Ascending aorta (tissue), 2 donors: ENCODE measurements at regions not wholly inside any gene's neighbourhood (a gene's known extent, or its start where the extent isn't known, plus 50 kb on each side); places are given as distances from the start of the nearest gene placed in this dataset.
A peak's percentile ranks its signal among the peaks of the same experiment; 100 is the strongest.

ENCODE experiments used
- DNase-seq, 2 donors: peaks; one replicate each; pipeline ENCODE4 v3.0.0-alpha.2; 2019; ENCODE audit warnings: low spot score in 2 of 2
- H3K27ac ChIP-seq, 2 donors: fragments of 200-600 bp; sonication (generic); one replicate each; pipeline ENCODE4 v1.5.1; 2016 to 2017; ENCODE audit warnings: mild to moderate bottlenecking in 1 of 2
- H3K27me3 ChIP-seq: fragments of 200-600 bp; sonication (generic); one replicate; pipeline ENCODE4 v1.5.1; 2017
- H3K36me3 ChIP-seq, 2 donors: fragments of 200-600 bp; sonication (generic); one replicate each; pipeline ENCODE4 v1.5.1; 2016
- H3K4me1 ChIP-seq, 2 donors: fragments of 200-600 bp; sonication (generic); one replicate each; pipeline ENCODE4 v1.5.1; 2016 to 2017; ENCODE audit warnings: mild to moderate bottlenecking in 1 of 2
- H3K4me3 ChIP-seq, 2 donors: fragments of 200-600 bp; sonication (generic); one replicate each; pipeline ENCODE4 v1.5.1; 2016 to 2017; ENCODE audit warnings: mild to moderate bottlenecking in 1 of 2
- H3K9me3 ChIP-seq, 2 donors: fragments of 200-600 bp; sonication (generic); one replicate each; pipeline ENCODE4 v1.5.1; 2016
- CTCF ChIP-seq, 3 experiments: fragments of 200-600 bp in 2 of 3; fragments of 450-650 bp in 1 of 3; sonication (generic) in 2 of 3; IDR thresholded peaks; one replicate each; pipeline ENCODE4 v1.5.1; 2016 to 2019; ENCODE audit warnings: antibody characterized with exemption in 3 of 3, mild to moderate bottlenecking in 1 of 3, moderate library complexity in 1 of 3
- intact Hi-C: fragments of 100-400 bp; cut with DNase I; formaldehyde crosslinking; loops from one replicate; pipeline ENCODE4 v1.15.1; 2023

- no peak overlapping the region for H3K27ac ChIP-seq
Observed at GRCh38 chr2:8268172-8268783, 413.6 kb upstream of the ID2 start.

GRCh38 chr2:8270699-8271098 is 411.2 kb upstream of the ID2 start:
- H3K27ac ChIP-seq: no peak overlapping the region
- no peaks in the 10 kb centered on the region for H3K27me3 ChIP-seq
- intact Hi-C loops: no loop called here
- H3K36me3 ChIP-seq: no peaks in the 10 kb centered on the region
- H3K4me1 ChIP-seq: peaks cover 0 to 3% of the 10 kb centered on the region in 2 donors
- TF ChIP-seq CTCF (IDR thresholded peaks at IDR 0.05): no peak
- no peak overlapping the region for H3K4me3 ChIP-seq
- DNase-seq: no peak
- H3K9me3 ChIP-seq: no peaks in the 10 kb centered on the region

More at GRCh38 chr2:8268172-8268783, 413.6 kb upstream of the ID2 start:
- peak in 1 of 2 donors; percentile 71 for DNase-seq
- Histone ChIP-seq H3K36me3 (no peaks in the 10 kb centered on the region), H3K27me3 (no peaks in the 10 kb centered on the region), H3K4me1 (peaks cover 0 to 3% of the 10 kb centered on the region in 2 donors), H3K4me3 (no peak overlapping the region), H3K9me3 (no peaks in the 10 kb centered on the region)
- intact Hi-C loops: no loop called here
- TF ChIP-seq CTCF (IDR thresholded peaks at IDR 0.05): no peak

- Histone ChIP-seq H3K27me3 (no peaks in the 10 kb centered on the region), H3K9me3 (no peaks in the 10 kb centered on the region), H3K27ac (no peak overlapping the region), H3K36me3 (no peaks in the 10 kb centered on the region), H3K4me3 (no peak overlapping the region), H3K4me1 (peaks cover 0 to 3% of the 10 kb centered on the region in 2 donors)
- intact Hi-C loops: no loop called here
- DNase-seq: no peak
- no peak for TF ChIP-seq CTCF (IDR thresholded peaks at IDR 0.05)
Observed at GRCh38 chr2:8271461-8271860, 410.4 kb upstream of the ID2 start.

- Histone ChIP-seq H3K36me3 (no peaks in the 10 kb centered on the region), H3K4me3 (no peak overlapping the region), H3K27ac (no peak overlapping the region), H3K4me1 (peaks cover 0 to 11% of the 10 kb centered on the region in 2 donors), H3K9me3 (no peaks in the 10 kb centered on the region), H3K27me3 (no peaks in the 10 kb centered on the region)
- no peak for TF ChIP-seq CTCF (IDR thresholded peaks at IDR 0.05)
- intact Hi-C loops: no loop called here
- no peak for DNase-seq
Observed at GRCh38 chr2:8276026-8276425, 405.8 kb upstream of the ID2 start.

- intact Hi-C loops: no loop called here
- no peaks in the 10 kb centered on the region for H3K9me3 ChIP-seq
- no peak for TF ChIP-seq CTCF (IDR thresholded peaks at IDR 0.05)
- no peak for DNase-seq
- H3K4me1 ChIP-seq: peaks cover 0 to 11% of the 10 kb centered on the region in 2 donors
- H3K36me3 ChIP-seq: no peaks in the 10 kb centered on the region
- peak overlapping the region in 1 of 2 donors; percentile 6 for H3K4me3 ChIP-seq
- peak overlapping the region; percentile 53 to 63 for H3K27ac ChIP-seq
- no peaks in the 10 kb centered on the region for H3K27me3 ChIP-seq
Observed at GRCh38 chr2:8277921-8278571, 403.8 kb upstream of the ID2 start.
